NCI-H1930 (cell line): ENCODE measurements at regions not wholly inside any gene's neighbourhood (a gene's known extent, or its start where the extent isn't known, plus 50 kb on each side); places are given as distances from the start of the nearest gene placed in this dataset.
"Not testable (repeated sequence)": the region's sequence is repeated elsewhere in the genome, so short reads cannot be mapped to it uniquely, and the experiment has no call there.

ENCODE experiments used
- DNase-seq, 2 experiments: peaks; one replicate each; lab custom pipeline; 2025; lab: John Stamatoyannopoulos, UW

DNA sequence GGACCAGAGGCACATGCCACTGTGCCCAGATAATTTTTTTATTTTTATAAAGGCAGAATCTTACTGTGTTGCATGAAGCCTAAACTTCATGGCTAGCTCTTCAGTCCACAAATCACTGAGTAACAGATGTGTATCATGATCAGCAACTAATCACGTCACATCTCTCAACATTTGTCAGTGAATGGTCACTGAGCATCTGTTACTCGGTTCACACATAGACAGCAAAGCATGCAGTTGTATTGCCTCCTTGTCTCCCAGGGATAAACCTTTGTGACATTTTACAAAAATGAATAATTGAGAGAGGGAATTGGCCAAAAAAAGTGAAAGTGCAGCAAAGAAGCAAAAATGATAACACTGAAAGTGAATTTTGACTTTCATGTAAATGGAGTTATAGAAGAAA, 85.9 kb upstream of the BTG1 start:
- DNase-seq, result not testable (repeated sequence)

DNA sequence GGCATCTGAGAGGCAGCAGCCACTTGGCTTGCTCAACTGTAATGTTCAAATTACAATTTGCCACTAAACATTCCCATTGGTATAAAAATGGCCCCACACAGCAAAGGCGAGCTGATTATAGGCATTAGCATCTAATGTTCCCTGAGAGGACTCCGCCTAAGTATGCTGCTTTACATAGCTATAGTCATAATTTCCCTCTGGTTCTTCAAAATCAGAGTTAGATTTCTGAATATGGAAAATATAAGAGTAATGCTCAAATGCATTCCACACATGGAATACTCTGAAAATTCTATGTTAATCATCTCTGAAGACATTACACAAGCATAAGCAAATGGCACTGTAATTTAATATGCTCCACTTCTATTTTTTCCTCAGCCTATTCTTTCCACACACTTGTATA, 83.7 kb upstream of the BTG1 start:
- no peak for DNase-seq

DNA sequence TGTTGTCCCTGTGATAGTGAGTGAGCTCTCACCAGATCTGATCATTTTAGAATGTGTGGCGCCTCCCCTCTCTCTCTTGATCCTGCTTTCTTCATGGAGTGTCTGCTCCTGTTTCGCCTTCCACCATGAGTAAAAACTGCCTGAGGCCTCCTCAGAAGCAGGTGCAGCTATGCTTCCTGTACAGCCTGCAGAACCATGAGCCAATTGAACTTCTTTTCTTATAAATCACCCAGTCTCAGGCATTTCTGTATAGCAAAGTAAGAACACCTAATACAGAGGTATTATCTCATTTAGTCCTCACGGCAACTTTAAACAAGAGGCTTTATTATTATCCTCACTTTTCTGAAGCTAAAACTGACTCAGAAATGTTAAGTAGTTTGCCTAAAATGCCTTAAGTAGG, 81.3 kb upstream of the BTG1 start:
- no peak for DNase-seq

DNA sequence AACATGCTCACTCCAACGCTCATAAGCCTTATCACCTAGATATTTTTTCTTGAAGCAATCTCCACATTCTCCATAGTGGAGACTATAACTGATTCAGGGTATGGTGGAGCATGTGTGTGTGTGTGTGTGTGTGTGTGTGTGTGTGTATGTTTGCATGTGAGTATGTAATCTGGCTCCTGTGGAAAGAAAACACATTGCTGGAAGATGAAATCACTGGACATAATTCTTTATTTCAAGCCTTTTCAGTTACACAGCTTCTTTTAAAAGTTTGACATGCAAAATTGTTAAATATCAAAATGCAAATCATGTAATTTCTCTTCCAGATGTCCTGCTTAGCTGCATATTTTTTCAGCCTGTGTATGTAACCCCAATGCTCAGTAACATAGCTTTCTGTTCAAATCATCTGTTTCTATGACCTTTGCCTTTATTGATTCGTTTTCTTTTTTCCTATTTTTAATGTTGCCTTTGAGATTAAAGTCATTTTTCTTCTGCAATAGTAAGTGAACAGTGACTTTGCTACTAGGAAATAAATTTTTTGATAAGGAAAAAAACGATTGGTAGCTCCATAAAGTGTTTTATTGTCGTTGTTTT, 80.5 kb upstream of the BTG1 start:
- DNase-seq, result no peak

DNA sequence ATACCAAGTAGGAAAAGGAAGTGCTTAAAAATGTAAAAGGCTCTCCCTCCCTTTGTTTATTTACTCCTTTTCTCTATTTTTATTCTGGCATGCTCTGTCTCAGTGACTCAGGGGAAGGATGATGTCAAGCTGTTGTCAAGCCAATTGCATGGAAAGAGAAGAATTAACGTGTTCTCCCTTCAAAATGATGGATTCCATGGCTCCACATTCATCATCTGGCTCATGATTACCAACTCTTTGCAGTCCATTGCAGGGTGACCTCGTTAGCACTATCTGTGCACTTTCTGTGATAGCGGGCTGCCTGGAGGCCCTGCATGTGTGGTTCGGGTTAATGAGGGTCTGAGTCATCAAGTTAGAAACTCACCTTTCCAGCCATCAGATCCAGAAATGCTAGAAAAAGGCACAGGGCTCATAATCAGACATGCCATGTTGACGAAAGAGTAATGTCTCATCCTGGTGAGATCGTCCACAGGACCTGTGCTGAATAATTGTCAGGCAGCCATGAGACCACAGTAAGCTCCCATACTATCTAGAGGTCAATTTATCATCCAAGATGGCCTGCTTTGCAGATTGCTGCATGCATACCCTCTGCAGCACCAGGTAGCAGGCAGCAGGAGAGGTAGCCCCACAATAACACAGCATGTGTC, 79.2 kb upstream of the BTG1 start:
- no peak for DNase-seq

DNA sequence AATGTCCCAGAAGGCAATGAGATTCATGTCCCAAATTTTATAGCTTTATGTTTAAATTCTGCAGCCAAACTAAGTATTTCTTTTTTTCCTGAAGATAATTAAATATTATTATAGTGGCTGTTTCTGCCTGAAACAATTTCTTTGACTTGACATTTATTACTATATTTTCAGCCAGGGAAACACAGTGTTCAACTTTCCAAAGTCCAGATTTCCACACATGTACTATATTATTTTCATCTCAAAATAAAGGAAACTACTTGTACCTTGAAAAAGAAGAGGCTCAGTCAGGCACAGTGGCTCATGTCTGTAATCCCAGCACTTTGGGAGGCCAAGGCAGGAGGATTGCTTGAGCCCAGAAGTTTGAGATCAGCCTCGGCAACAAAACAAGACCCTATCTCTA, 77.8 kb upstream of the BTG1 start:
- no peak for DNase-seq

DNA sequence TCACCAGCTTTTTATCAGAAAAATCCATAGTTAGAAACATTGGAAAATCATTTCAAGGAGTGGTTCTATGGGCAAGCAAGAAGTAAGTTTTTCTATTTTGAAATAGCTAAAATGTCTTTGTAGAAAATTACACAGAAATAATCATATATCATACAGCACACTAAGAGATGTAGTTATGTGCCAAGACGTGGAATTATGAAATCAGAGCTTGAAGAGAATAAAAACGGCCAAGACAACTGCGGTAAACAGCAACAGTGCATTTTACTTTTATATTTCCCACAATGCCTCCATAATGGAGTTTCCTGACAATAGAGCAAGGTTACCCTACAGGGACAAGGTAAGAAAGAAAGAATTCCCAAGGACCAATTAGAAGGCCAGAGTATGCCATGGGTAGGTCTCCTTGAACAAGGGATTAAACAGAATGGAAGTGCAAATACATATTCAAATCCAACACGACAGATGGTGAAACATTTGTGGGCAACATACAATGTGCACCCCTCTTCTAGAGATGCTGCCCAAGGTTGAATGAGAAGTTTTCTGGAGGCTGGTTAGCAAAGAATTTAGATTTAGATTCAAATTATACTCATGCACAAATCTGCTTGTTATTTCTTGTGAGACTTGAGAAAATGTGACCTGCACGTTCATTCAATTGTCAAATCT, 76.1 kb upstream of the BTG1 start:
- DNase-seq, result no peak

DNA sequence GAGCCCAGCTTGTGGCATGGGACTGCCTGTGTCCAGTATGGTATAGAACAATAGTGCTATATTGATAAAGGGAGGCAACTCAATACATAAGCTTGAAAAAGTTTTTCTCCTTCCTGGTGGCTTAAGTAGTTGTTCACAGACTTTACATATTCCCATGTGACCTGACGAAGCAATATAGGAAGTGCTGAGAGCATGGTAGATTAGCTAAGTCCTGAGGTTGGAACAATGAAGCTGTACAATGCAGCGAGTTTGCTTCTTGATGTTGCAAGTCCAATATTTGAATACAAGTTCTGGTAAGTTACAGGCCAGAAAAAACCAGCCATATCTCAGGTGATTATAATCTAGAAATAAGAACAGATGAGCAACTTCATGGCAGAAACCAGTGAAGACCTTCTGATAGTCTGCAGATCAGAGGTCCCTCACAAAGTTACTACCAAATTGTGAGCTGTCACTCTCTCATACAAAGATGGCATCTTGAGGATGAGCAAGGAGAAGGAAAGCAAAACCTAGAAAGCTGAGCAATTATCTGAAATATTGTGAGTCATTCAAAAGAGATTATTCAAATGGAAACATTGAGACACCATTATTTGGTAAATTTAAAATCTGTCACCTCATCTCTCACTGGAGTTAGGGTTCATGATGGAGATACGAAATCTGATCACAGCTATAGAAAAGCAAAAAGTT, 72.9 kb upstream of the BTG1 start:
- no peak for DNase-seq

DNA sequence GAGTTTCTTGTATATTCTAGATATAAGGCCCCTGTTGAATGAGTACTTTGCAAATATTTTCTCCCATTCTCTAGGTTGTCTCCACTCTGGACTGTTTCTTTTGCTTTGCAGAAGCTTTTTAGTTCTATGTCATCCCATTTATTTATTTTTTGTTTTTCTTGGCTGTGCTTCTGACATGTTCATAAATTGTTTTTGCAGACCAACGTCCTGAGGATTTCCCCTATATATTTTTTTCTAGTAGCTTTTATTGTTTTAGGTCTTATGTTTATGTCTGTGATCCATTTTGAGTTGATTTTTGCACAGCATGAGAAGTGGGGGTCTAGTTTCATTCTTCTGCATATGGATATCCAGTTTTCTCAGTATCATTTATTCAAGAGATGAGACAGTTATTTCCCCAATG, 70.4 kb upstream of the BTG1 start:
- DNase-seq, result no peak

DNA sequence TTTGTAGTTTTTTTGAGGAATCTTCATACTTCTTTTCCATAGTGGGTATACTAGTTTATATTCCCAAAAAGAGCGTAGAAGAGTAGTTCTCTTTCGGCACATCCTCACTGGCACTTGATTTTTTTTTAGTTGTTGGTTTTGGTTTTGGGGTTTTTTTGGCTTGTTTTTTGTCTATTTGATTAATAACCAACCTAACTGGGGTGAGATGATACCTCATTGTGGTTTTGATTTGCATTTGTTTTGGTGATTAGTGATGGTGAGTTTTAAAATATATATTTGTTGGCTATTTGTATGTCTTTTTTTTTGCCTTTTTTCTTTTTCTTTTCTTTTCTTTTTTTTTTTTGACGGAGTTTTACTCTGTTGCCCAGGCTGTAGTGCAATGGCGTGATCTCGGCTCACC, 69.7 kb upstream of the BTG1 start:
- no peak for DNase-seq

DNA sequence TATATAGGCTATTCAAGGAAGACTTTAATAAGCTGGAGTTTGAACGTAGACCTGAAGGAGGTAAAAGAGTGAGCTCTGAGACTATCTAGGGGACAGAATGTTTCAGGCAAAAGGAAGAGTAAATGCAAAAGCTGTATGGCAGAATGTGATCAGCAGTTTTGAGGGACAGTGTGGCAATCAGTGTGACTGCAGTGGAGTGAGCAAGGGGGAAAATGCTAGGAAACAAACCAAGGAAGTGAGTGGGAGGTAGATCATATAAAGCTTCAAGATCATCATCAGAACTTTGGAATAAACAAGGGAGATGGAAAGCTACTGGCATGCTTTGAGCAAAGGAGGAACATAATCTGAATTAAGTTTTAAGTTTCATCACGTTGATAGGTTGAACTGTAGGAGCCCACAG, 67.5 kb upstream of the BTG1 start:
- DNase-seq, result no peak

DNA sequence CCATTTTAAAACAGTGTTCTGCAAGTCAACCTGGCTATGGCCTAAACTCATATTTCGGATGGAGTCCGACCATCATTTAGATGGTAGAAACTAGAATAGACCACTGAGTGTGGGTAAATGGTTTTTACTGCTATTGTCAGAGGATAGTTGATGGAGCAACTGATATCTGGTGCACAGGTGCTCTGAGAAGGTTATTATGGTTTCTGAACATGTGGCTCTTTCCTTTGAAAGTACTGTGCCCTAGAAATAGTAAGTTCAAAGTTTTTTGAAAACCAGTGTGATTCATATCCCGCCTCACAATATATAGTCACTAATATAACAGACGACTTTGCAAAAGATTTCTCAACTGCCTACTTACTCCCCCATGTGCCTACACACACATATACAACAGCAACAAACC, 64.4 kb upstream of the BTG1 start:
- DNase-seq, result no peak

DNA sequence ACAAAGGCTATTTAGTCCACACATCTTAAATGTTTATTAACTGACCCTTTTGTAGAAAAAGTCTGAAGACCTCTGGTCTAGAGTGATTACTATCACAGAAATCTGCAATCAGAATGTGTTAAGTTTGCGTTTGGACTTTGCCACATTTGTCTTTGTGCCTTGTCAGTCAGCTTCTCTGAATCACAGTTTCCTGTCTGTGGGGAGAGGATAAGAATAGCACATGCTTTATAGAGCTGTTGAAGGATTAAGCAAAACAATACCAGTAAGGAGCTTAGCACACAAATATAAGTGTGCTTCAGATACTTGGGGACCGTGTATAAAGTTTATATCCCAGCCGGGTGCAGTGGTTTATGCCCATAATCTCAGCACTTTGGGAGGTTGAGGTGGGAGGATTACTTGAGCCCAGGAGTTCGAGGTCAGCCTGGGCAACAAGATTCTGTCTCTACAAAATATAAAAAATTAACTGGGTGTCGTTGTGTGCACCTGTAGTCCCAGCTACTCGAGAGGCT, 63.0 kb upstream of the BTG1 start:
- no peak for DNase-seq

DNA sequence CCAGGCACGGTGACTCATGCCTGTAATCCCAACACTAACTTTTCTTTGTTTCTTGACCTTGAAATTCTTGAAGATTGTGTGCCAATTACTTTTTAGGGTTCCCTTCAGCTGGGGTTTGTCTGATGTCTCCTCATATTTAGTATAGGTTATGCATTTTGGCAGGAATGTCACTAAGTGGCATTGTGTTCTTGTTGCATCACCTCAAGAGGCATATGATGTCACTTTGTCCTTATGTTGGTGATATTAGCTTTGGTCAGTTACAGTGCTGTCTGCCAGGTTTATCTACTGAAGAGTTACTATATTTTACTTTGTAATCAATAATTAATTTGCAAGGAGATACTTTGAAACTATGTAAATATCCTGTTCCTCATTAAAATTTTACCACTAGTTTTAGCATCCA, 61.0 kb upstream of the BTG1 start:
- DNase-seq, result no peak

DNA sequence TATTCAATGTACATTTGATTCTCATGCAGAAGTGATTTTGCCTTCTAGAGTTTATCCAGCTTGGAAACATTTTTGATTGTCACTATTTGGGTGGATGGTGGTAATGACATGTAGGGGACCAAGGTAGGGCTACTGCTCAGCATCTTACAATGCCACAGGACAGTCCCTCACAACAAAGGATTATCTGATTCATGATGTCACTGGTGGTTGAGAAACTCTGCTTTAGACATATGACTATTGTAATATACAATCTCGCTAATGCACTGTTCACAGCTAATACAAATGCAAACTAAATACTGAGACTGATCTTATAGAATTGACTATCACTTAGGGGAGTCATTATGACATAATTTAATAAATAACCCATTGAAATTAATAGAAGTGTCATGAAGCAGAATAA, 60.4 kb upstream of the BTG1 start:
- DNase-seq, result no peak

DNA sequence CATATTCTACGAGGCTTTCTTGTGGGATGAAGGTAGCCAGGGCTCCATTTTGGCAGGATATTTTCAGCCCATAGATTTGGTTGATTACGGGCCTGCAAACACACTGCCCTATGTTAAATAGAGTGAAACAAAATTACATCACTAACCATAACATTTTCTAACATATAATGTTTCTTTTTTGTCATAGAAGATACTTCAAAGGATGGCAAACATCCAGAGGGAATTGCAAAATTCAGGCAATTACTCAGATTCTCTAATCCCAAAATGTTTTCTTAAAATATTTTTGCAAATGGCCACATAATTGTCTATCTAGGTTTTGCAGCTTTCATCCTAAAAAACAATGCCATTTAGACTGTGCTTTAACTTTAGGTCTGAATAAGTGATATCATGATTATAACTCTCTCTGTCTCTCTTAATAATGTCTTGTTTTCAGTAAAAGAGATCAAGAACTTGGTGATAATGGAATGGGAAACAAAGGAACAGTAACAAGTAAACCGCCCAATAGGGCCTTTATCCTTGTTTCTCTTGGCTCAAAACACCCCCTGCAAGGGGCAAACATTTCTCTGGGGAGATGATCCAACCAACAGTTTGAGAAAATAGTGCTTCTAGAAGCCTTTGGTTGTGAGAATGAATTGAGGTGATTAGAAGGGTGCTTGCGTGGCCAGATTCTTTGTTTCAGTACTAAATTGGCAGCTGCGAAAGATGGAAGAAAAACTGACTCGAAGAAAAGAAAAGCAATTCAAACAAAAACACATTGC, 54.4 kb upstream of the BTG1 start:
- no peak for DNase-seq

DNA sequence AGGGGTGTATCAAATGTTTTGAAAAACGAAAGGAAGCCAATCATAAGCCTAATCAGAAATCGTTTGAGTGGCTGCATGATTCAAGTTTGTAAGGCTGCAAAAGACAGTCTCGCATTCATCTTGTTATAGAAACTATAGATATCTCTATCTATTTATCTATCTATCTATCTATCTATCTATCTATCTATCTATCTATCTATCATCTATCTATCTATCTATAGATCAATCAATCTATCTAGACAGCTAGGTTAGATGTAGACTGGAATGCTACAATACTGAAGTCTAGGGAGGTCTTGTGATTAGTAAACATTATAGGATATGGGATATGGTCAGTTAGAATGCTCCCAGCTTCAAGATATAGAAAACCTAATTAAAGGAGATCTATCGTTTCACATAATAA, 52.2 kb upstream of the BTG1 start:
- DNase-seq, result no peak

DNA sequence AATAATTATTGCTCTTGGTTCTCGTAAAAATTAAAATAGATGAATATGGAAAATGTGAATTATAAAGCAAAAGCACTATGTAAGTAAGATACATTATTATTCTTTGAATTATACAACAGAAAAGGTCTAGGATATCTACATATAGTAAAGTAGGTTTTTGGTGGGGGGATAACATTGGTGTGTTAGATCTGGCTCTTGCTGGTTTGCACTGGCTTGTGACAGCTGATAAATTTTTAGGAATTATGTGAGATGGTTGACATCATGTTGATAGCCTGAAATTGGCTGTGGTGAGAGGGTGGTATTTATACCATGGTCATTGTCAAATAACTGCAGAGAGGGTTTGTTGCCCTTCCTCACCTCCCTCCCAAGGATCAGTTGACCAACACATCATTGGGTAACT, 50.7 kb upstream of the BTG1 start:
- DNase-seq, result no peak
